Fibroblast of skin of scalp (primary cell): ENCODE measurements at regions not wholly inside any gene's neighbourhood (a gene's known extent, or its start where the extent isn't known, plus 50 kb on each side); places are given as distances from the start of the nearest gene placed in this dataset.
A peak's percentile ranks its signal among the peaks of the same experiment; 100 is the strongest.

Experiments
- DNase-seq: peaks from one replicate; pipeline ENCODE4 v3.0.0-alpha.2; 2013

DNA sequence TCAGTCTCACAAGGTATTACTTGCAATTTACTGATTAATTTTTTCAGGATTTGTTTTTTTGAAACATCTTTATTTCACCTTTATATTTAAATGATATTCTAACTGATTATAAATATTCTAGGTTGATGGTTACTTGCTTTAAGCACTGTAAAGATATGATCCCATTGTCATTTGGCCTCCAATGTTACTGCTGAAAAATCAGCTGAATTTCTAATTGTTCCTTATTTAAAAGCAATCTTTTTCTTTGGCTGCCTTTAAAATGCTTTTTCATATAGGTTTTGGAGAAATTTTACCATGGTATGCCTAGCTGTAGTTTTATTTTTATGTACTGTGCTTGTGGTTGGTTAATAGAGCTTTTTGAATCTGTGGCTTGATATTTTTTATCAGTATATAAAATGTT is 275.6 kb upstream of the PPFIA2 start:
- no peak for DNase-seq

DNA sequence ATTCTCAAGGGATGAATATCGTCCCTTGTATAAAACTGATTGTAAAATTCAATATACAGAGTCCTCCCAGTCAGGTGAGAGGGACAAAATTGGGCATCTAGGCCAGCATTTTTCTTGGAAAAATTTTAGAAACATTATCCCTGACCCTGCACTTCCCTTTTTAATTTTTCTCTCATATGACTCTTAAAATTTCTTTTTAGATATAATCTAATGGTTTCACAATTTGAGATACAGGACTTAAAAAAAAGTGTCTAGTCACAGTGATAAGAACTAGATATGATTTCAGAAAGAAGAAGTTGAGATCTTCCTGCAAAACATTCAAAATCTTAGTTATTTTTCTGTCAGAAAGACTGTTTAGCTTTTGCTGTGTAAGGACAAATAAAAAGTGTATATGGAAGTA is 270.8 kb upstream of the PPFIA2 start:
- DNase-seq = no peak

- DNase-seq = no peak
These were observed 269.6 kb upstream of the PPFIA2 start for GRCh38 chr12:82028772-82029171.

DNA sequence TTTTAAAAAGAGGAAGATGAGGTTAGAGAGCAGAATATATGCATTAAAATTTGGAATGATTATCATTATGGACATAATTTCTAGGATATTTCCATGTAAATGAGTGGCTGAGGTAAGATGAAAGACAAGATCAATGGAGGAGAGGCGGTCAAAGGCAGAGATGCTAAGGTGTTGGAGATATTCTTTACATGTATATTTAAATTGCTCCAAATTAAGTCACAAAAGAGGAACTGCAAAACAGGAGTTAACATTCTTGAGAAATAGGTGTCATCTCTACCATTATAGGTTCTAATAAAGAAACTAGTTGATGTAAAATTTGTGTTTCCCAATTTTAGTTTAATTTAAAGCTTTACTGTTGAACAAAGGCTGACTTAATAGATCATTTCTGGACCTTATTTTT is 268.5 kb upstream of the PPFIA2 start:
- no peak for DNase-seq

- DNase-seq = no peak
These were observed 266.3 kb upstream of the PPFIA2 start for GRCh38 chr12:82025462-82025861.

DNA sequence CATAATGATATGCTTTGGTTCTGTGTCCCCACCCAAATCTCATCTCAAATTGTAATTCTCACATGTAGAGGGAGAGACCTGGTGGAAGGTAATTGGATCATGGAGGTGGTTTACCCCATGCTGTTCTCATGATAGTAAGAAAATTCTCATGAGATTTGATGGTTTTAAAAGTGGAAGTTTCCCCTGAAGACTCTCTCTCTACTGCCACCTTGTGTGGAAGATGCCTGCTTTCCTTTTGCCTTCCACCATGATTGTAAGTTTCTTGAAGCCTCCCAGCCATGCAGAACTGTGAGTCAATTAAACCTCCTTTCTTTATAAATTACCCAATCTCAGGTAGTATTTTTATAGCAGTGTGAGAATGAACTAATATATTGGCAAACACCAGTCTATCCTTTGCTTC is 260.4 kb upstream of the PPFIA2 start:
- DNase-seq = no peak

- no peak for DNase-seq
These were observed 256.6 kb upstream of the PPFIA2 start for GRCh38 chr12:82015623-82016347.

DNA sequence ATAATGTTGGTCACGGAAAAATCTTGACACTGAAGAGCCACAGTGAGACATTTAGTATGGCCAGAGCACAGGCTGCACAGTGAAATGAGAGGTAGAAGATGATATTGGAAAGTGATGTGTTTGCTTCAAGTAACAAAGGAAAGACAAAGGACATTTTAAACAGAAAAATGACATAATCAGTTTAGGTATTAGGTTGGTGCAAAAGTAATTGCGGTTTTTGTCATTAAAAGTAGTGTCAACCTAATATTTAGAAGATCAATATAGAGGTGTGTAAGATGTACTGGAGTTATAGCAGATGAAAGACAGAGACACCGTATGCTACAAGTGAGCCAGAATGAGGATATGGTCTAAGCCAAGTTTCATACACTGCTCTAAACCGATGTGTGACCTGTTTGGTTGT is 253.0 kb upstream of the PPFIA2 start:
- DNase-seq = no peak

- no peak for DNase-seq
These were observed 250.4 kb upstream of the PPFIA2 start for GRCh38 chr12:82009524-82009923.

DNA sequence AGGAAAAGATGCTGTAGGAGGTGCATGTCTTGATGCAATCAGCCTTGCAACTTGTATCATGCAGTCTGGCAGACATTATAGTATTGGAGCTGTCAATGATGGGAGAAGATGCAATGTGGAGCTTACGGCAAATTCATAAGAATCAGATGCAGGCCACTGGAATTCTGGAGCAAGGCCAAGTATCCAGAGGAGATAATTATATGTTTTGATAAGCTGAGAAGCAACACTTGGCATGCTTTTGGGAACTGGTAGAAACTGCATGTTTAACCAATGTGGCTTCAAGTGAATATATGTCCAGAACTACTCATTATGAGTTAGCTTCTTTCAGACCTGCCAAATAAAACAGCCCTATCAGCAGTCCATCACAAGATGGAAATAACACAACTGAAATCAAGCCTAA is 249.1 kb upstream of the PPFIA2 start:
- DNase-seq = peak; percentile 55

GRCh38 chr12:81998761-81999378 is 239.7 kb upstream of the PPFIA2 start:
- DNase-seq = peak; percentile 78

GRCh38 chr12:81992461-81992860 is 233.3 kb upstream of the PPFIA2 start:
- DNase-seq = no peak

DNA sequence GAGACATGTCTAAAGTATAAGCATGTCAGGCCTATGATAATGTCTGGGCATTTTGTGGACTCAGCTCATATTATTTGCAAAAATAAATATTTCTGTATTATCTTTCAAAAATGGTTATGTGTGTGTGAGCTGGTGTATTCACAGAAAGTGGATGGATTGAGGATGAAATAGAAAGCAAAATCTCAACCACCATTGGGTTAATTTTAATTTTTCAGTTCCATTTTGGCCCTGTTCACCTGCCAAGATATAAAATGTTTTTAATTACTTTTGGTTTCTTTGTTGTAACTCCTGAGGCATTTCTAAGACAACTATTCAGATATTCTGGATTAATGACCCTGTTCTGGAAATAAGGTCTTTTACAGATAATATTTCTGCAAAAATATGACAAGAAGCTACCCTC is 232.7 kb upstream of the PPFIA2 start:
- DNase-seq = no peak

DNA sequence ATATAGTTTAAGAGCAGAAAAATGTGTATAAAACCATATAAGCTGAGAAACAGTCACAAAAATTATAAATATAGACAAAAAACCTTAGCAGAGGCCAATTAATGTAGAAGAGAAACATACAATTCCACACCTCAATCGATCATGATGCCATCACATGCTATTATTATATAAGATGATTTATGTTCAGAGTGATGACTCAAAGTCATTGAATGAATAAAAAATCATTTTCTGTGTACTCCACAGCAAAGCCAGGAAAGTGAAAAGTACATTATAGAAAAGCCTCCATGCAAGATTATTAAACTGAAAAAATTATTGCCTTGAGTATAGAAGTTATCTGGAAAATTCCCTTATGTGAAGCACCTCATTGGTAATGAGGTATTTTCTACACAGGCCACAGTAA is 229.2 kb upstream of the PPFIA2 start:
- no peak for DNase-seq

- DNase-seq = no peak
These were observed 228.2 kb upstream of the PPFIA2 start for GRCh38 chr12:81987371-81987770.

- no peak for DNase-seq
These were observed 217.5 kb upstream of the PPFIA2 start for GRCh38 chr12:81976661-81977060.

GRCh38 chr12:81974762-81975161 is 215.6 kb upstream of the PPFIA2 start:
- no peak for DNase-seq

GRCh38 chr12:81968421-81968820 is 209.3 kb upstream of the PPFIA2 start:
- no peak for DNase-seq

- no peak for DNase-seq
These were observed 204.5 kb upstream of the PPFIA2 start for GRCh38 chr12:81963636-81964035.

DNA sequence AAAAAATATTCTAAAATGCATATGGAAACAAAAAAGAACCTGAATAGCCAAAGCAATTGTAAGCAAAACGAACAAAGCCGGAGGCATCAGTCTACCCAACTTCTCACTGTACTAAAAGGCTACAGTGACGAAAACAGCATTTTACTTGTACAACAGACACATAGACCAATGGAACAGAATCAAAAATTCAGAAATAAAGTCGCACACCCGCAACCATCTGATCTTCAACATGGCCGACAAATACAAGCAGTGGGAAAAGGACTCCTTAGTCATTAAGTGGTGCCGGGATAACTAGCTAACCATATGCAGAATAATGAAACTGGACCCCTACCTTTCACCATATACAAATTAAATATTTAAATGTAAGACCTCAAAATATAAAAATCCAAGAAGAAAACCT is 203.9 kb upstream of the PPFIA2 start:
- no peak for DNase-seq

DNA sequence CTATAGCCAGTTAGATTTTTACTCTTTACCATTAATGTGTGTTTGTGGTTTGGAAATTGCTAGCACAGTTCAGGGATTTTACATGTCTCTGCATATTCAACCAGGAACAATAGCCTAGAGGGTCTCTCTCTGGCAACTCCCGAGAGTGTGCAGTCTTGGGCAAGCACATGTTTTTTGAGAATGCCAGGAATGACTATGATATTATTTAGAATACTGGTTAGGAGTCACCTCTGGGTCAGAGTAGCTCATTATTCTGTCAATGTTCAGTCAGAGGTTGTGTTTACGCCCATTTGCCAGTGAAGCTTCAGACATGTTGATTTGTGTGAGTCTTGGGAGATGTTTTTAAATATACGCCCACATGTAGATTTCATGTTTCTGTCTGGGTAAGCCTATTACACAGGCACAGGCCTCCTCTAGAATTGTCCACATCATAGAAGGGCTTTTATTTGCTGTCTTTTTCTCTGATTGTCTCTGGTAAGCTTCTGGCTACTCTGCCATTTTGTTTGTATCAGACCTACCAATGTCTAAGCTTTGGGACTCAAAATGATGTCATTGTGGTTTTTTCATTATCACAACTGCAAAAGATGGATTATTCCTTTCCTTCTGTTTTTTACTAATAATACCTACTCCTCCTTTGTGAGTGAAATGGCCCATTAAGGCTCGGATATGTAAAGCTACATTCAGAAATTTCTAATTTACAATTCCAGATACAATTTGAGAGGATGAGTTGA is 203.1 kb upstream of the PPFIA2 start:
- DNase-seq = no peak

DNA sequence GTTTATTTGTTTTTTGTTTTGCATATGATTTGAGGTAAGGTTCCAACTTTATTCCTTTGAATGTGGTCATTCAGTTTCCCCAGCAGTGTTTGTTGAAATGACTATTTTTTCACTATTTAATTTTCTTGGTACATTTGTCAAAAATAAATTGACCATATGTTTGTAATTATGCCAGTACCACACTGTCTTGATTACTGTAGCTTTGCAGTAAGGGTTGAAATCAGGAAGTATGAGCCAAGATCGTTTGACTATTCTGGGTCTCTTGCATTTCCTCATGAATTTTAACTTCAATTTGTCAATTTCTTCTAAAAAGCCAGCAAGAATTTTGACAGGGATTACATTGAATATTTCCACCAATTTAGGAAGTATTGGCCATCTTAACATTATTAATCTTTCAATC is 199.3 kb upstream of the PPFIA2 start:
- DNase-seq = no peak

DNA sequence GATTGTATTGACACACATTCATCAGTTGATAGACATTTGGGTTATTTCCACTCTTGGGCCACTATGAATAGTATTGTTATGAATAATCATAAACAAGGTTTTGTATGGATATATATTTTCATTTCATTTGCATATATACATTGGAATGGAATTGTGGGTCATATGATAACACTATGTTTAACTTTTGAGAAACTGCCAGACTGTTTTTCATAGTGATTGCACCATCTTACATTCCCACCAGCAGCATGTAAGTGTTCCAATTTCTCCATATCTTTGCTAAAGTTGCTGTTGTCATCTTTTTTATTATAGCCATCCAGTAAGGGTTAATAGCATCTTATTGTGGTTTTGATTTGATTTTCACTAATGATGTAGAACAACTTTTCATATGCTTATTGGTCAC is 198.5 kb upstream of the PPFIA2 start:
- DNase-seq = peak; percentile 22

DNA sequence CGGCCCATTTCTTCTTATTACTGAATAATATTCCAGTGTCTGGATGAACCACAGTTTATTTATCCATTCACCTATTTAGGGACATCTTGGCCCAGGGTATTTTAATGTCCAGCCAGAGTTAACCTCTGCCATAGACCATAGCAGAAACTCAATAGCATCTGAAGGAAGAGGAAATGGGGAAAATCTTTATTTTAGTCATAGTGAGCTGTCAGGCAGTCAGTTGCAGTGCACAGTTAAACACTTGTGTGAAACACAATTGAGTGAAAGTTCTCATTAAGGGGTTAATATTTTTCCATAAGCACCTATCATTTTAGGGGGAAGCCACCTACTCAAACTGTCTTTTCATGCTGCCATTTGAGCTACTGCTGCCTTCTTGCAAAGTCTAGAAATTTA is 197.3 kb upstream of the PPFIA2 start:
- no peak for DNase-seq
